GM15510 (cell line): ENCODE measurements at regions not wholly inside any gene's neighbourhood (a gene's known extent, or its start where the extent isn't known, plus 50 kb on each side); places are given as distances from the start of the nearest gene placed in this dataset.
A peak's percentile ranks its signal among the peaks of the same experiment; 100 is the strongest.

Experiments
- POLR2A ChIP-seq: IDR thresholded peaks from 3 replicates; pipeline ENCODE4 v1.6.1; 2011; ENCODE audit warnings: borderline replicate concordance; ENCODE audit not compliant: insufficient read length; ENCODE audit errors: extremely low read depth

GRCh38 chr14:65206078-65206447, 103.7 kb upstream of the MAX start:
- TF ChIP-seq POLR2A, result no peak

GRCh38 chr14:65206448-65207096, 104.3 kb upstream of the MAX start:
- TF ChIP-seq POLR2A, result no peak

DNA sequence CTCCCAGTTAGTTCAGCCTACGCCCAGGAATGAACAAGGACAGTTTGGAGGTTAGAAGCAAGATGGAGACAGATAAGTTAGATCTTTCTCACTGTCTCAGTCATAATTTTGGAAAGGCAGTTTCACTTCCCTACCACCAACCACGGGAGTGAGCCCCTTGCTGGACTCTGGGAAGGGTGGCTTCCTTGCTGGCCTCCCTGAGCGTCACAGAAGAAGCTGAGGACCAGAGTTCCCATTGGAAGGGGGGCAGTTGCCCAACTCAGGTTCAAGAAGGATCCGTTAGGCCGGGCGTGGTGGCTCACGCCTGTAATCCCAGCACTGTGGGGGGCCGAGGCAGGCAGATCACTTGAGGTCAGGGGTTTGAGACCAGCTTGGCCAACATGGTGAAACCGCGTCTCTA, 106.2 kb upstream of the MAX start:
- TF ChIP-seq POLR2A, result no peak

- TF ChIP-seq POLR2A, result peak; percentile 38
Observed at GRCh38 chr14:65210118-65210821, 108.0 kb upstream of the MAX start.

DNA sequence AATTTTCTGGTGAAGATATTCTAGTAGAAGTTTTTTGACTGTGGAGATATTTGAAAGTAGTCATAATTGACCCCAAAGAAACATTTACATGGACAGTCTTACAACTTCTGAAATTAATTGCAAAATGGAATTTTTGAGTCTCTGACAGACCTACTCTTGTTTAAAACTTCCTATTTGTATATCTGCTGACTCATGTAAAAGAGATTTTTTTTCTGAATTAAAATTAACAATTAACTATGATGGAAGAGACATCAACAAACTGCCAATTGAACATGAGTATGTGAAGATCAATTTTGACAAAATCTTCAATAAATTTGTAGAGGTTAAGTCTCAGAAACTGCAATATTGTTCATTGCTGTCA, 108.5 kb upstream of the MAX start:
- no peak for TF ChIP-seq POLR2A

DNA sequence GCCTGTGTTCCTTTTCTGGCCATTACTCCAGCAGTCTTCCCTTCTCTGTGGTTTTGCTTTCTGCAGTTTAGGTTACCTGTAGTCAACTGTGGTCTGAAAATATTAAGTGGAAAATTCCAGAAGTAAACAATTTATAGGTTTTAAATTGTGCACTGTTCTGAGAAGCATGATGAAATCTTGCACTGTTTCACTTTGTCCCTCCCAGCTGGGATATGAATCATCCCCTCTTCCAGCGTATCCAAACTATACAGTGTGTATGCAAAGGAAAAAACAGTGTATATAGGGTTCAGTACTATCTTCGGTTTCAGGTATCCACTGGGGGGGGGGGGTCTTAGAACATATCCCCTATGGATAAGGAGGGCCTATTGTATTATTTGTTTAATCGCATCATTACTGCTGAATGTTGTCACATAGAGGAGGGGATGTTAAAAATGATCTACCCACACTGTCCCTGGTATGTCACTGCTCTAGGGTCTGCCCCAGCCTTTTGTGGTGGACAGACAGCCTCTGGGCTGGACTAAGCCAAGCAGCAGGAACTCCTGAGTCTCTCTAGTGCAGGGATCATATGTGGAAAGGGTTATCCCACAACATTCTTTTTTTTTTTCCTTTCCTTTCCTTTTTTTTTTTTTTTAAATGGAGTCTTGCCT, 109.1 kb upstream of the MAX start:
- TF ChIP-seq POLR2A, result no peak

- TF ChIP-seq POLR2A, result no peak
Observed at GRCh38 chr14:65213316-65213715, 111.0 kb upstream of the MAX start.

DNA sequence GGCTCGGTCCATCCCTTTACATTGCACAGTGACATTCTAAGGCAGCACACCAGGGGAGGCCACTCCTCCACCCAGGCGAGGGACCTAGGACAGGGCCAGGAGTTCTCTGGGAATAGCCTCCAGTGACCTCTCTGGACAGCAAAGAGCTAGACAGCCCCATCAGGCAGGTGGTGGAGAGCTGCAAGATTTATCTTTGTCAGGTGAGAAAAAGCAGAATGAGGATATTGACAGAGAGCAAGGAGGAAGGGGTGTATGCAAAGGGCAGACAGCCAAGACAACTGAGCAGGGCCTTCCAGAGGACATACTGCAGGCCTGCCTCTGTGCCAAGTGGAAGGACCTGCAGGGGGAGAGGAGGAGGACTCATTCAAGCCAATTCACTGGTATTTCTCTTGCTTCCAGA, 112.4 kb upstream of the MAX start:
- TF ChIP-seq POLR2A, result no peak

GRCh38 chr14:65219353-65219752, 117.0 kb upstream of the MAX start:
- no peak for TF ChIP-seq POLR2A

GRCh38 chr14:65222440-65222858, 120.1 kb upstream of the MAX start:
- TF ChIP-seq POLR2A, result no peak

DNA sequence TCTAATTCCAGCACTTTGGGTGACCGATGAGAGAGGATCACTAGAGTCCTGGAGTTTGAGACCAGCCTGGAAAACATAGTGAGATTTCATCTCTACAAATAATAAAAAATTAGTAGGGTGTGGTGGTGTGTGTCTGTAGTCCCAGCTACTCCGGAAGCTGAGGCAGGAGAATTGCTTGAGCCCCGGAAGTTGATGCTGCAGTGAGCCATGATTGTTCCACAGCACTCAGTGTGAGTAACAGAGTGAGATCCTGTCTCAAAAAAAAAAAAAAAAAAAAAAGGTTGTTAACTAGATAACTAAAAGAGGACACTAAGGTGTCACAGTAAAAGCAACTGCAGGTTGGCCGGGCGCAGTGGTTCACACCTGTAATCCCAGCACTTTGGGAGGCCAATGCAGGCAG, 121.3 kb upstream of the MAX start:
- no peak for TF ChIP-seq POLR2A

GRCh38 chr14:65224799-65225198, 122.5 kb upstream of the MAX start:
- no peak for TF ChIP-seq POLR2A

DNA sequence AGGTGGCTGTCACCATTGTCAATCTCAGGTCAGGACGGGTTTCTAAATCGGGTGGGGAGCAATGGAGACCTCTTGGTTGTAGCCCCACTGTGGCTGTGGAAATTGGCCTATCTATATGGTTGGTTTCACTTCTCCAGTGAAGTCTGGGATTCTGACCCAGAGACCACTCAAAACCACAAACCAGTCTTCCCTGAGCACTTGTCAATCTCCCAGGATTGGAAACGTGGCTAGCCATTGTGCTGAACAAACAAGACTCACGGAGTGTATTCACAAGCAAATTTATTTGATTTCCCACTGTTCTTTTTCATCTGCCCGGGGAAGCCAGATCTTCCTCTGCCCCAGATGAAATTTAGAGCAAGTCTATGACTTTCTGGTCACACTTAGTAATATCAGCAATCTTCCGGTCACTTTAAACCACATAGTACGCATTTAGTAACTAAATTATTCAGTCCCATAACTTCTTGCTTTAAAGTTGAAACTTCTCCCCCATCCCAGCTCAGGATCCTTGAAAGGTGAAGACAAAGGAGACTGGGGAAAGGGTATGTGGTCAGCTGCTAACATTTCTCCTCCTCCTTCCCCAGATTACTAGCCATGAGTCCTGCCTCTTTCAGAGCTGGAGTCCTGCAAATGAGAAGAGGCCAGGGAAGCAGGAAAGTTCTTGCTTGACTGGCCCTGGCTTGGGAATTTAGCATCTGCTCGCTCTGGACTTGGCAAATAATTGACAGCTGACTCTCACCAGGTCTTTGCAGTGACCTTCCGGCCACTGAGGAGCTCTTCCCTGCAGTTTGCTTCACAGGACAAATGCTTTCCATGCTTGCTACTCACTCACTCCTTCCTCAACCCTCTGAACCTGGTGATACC, 123.2 kb upstream of the MAX start:
- no peak for TF ChIP-seq POLR2A

DNA sequence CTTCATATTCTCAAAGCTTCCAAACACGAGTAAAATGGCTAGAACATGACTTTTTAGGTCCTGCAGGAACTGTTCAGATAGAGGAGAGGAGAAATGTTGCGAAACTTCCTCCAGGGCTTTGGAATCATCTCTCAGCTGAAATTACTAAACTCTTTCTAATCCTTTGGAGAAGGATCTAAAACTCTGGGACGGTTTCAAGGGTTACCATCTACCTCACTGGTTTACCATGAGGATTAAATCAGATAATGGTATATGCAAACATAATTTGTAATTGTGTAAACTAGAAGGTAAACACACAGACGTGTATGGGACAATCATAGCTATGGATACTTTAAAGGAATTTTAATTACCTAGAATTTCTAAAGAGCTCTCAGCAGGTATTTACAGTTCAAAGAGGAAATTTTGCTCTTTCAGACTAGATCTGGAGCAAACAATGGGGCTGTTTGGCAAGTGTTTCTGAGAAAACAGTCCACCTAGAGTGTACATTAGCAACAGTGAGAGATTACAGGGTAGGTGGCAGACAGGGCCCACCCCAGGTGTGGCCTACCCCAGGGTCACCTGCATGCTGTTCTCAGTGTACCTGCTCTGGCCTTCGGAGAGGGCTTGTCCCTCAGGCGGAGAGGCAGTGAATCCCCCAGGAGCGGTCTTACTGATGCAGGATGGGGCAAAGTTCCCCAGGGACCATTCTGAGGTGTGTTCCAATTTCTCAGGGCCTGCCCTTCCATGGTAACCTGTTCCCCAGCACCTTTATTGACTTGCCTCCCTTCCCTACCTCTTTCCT, 124.7 kb upstream of the MAX start:
- TF ChIP-seq POLR2A, result no peak
